HepG2 (cell line): ENCODE measurements at regions not wholly inside any gene's neighbourhood (a gene's known extent, or its start where the extent isn't known, plus 50 kb on each side); places are given as distances from the start of the nearest gene placed in this dataset.
A peak's percentile ranks its signal among the peaks of the same experiment; 100 is the strongest.

Experiments used
- ATAC-seq: fragments of 200-7000 bp; cut with Tn5 transposase; 3 replicates; pipeline ENCODE4 v1.9.1; 2020; ENCODE audit warnings: mild to moderate bottlenecking, moderate library complexity
- BruUV-seq: library from RNA; stranded (reverse); fragments of 400-500 nt; replicated peaks from 2 replicates; lab custom pipeline; 2021; lab: Mats Ljungman, UMichigan
- CTCF ChIA-PET: fragments of 300-600 bp; formaldehyde crosslinking; extraction: SDS; loops from one replicate; lab custom pipeline; 2021; ENCODE audit warnings: low total read pairs, inconsistent platforms, low intra/inter-chr PET ratio; lab: Yijun Ruan, JAX
- POLR2A ChIA-PET: fragments of 350-600 bp; sonication (Branson Sonifier 250); formaldehyde crosslinking; loops from one replicate; lab custom pipeline; 2020; ENCODE audit warnings: antibody characterized with exemption, inconsistent platforms; lab: Yijun Ruan, JAX
- DNase-seq: peaks from one replicate; pipeline ENCODE4 v3.0.0-alpha.2; 2015; ENCODE audit warnings: low spot score
- FAIRE-seq: peaks from 3 replicates; lab custom pipeline; 2011; peaks lifted over from hg19 to GRCh38; lab: Jason Lieb, UNC
- H2AFZ ChIP-seq: one replicate; pipeline ENCODE4 v1.6.1; 2011; ENCODE audit warnings: low read length, inconsistent platforms
- H3K27ac ChIP-seq: fragments of 300-600 bp; 3 replicates; pipeline ENCODE4 v1.8.0; 2011; ENCODE audit warnings: mixed run types, mild to moderate bottlenecking, mixed read lengths, low read length, inconsistent platforms; ENCODE audit not compliant: insufficient read depth; ENCODE audit errors: extremely low read length
- H3K27me3 ChIP-seq, 2 experiments: fragments of 200-600 bp in 1 of 2; 2 replicates in 1 of 2; 3 replicates in 1 of 2; pipeline versions ENCODE4 v1.6.0 to v1.8.0; 2011; ENCODE audit warnings: low read length in 2 of 2, mild to moderate bottlenecking in 2 of 2, moderate library complexity in 2 of 2, inconsistent platforms in 1 of 2; ENCODE audit not compliant: insufficient read depth in 2 of 2, control insufficient read depth in 1 of 2
- H3K36me3 ChIP-seq, 2 experiments: fragments of 200-600 bp in 1 of 2; replicated peaks in 1 of 2; 2 replicates in 1 of 2; 3 replicates in 1 of 2; pipeline versions ENCODE4 v1.5.1 to v1.8.0; 2011; ENCODE audit warnings: low read length in 2 of 2, inconsistent platforms in 1 of 2; ENCODE audit not compliant: insufficient read depth in 2 of 2, control insufficient read depth in 1 of 2
- H3K4me1 ChIP-seq: 2 replicates; pipeline ENCODE4 v1.5.1; 2012; ENCODE audit warnings: low read length, inconsistent platforms; ENCODE audit not compliant: insufficient read depth
- H3K4me2 ChIP-seq: 2 replicates; pipeline ENCODE4 v1.6.0; 2011; ENCODE audit warnings: low read depth, low read length, inconsistent platforms
- H3K4me3 ChIP-seq, 3 experiments: fragments of 200-600 bp in 1 of 3; sonication (generic), shearing (Covaris generic) in 1 of 3; replicated peaks in 1 of 3; 2 replicates each; pipeline ENCODE4 v1.5.1; 2011 to 2016; ENCODE audit warnings: low read length in 3 of 3, inconsistent platforms in 2 of 3, low read depth in 2 of 3, mild to moderate bottlenecking in 2 of 3, control low read depth in 1 of 3, mixed read lengths in 1 of 3; ENCODE audit not compliant: insufficient read depth in 1 of 3
- H3K79me2 ChIP-seq: one replicate; pipeline ENCODE4 v1.6.1; 2011; ENCODE audit warnings: low read length, inconsistent platforms; ENCODE audit not compliant: insufficient read depth
- H3K9ac ChIP-seq: 2 replicates; pipeline ENCODE4 v1.6.0; 2011; ENCODE audit warnings: mild to moderate bottlenecking, low read depth, low read length, inconsistent platforms; ENCODE audit not compliant: insufficient read depth
- H3K9me3 ChIP-seq: 2 replicates; pipeline ENCODE4 v1.5.1; 2012; ENCODE audit warnings: mild to moderate bottlenecking, low read length
- H4K20me1 ChIP-seq: 2 replicates; pipeline ENCODE4 v1.6.0; 2011; ENCODE audit warnings: inconsistent platforms, mild to moderate bottlenecking, low read length, moderate library complexity; ENCODE audit not compliant: insufficient read depth
- ATF7-NPFF ChIP-seq: sonication (generic); formaldehyde crosslinking; IDR thresholded peaks from 2 replicates; pipeline ENCODE4 v1.8.1; 2023; ENCODE audit warnings: mild to moderate bottlenecking, low read depth, missing genetic modification reagents, moderate library complexity
- GMEB1 ChIP-seq: sonication (generic); formaldehyde crosslinking; IDR thresholded peaks from 2 replicates; pipeline ENCODE4 v1.5.1; 2020; ENCODE audit warnings: missing genetic modification reagents, mild to moderate bottlenecking, borderline replicate concordance
- MTF2 ChIP-seq: sonication (generic); formaldehyde crosslinking; IDR thresholded peaks from 2 replicates; pipeline ENCODE4 v1.5.0; 2020; ENCODE audit warnings: missing genetic modification reagents, borderline replicate concordance
- SRSF9 ChIP-seq: fragments of 200-400 bp; formaldehyde crosslinking; IDR thresholded peaks from 2 replicates; pipeline ENCODE4 v1.6.1; 2018; ENCODE audit warnings: borderline replicate concordance, mild to moderate bottlenecking, low read depth, low read length; ENCODE audit not compliant: insufficient read depth, poor library complexity, severe bottlenecking
- THAP9 ChIP-seq: sonication (generic); formaldehyde crosslinking; IDR thresholded peaks from 2 replicates; pipeline ENCODE4; 2020; ENCODE audit warnings: missing genetic modification reagents, mild to moderate bottlenecking, borderline replicate concordance
- ZFP82 ChIP-seq: sonication (generic); formaldehyde crosslinking; IDR thresholded peaks from 2 replicates; pipeline ENCODE4 v1.5.1; 2020; ENCODE audit warnings: mild to moderate bottlenecking, missing genetic modification reagents, borderline replicate concordance
- ZNF20 ChIP-seq: sonication (generic); formaldehyde crosslinking; IDR thresholded peaks from 2 replicates; pipeline ENCODE4 v1.4.0; 2020; ENCODE audit warnings: mild to moderate bottlenecking, moderate library complexity, missing genetic modification reagents
- ZNF225 ChIP-seq: sonication (generic); formaldehyde crosslinking; IDR thresholded peaks from 2 replicates; pipeline ENCODE4 v1.4.0; 2020; ENCODE audit warnings: mild to moderate bottlenecking, missing genetic modification reagents
- ZNF230 ChIP-seq: sonication (generic); formaldehyde crosslinking; IDR thresholded peaks from 2 replicates; pipeline ENCODE4 v1.4.0; 2020; ENCODE audit warnings: mild to moderate bottlenecking, missing genetic modification reagents
- ZNF24 ChIP-seq: fragments of 450-650 bp; IDR thresholded peaks from 2 replicates; pipeline ENCODE4 v1.6.1; 2017; ENCODE audit warnings: antibody characterized with exemption, mild to moderate bottlenecking
- ZNF775 ChIP-seq: sonication (generic); formaldehyde crosslinking; IDR thresholded peaks from 2 replicates; pipeline ENCODE4 v1.4.0; 2020; ENCODE audit warnings: missing genetic modification reagents, mild to moderate bottlenecking, moderate library complexity, borderline replicate concordance
- WGBS: methylation state at CpG from one replicate; pipeline ENCODE4 v1.1.6; 2017; ENCODE audit warnings: low lambda C conversion rate; 5-methylcytosine and 5-hydroxymethylcytosine counted together
- in situ Hi-C: cut with HindIII; loops from 2 replicates; pipeline ENCODE4 v1.10.0; 2017; ENCODE audit warnings: low pct_unique_long_range_greater_than_20kb; ENCODE audit not compliant: extremely low pct_ligation_motif_present
- intact Hi-C: fragments of 100-400 bp; cut with micrococcal nuclease; formaldehyde crosslinking; loops from one replicate; pipeline ENCODE4 v1.10.0; 2022; ENCODE audit not compliant: unreplicated experiment

GRCh38 chr7:21327422-21328409 lies 100.2 kb upstream of the SP4 start:
- DNase-seq (no peak), FAIRE-seq (no peak), ATAC-seq (no peak)
- no peaks in the 10 kb centered on the region for H3K27me3 ChIP-seq
- H2AFZ ChIP-seq, result no peak overlapping the region
- ChIA-PET CTCF (no interaction called here), POLR2A (no interaction called here)
- in situ Hi-C loops (no loop called here), intact Hi-C loops (no loop called here)
- no peaks in the 10 kb centered on the region for H3K36me3 ChIP-seq
- peak; percentile 94 for TF ChIP-seq ZNF20
- no peak for TF ChIP-seq ZFP82
- H3K4me1 ChIP-seq, result 0 out of 2 replicates have a peak, but pooled peaks cover 5% of the 10 kb centered on the region
- H3K4me2 ChIP-seq, result no peak overlapping the region
- no peak overlapping the region for H3K9ac ChIP-seq
- H3K79me2 ChIP-seq, result no peaks in the 10 kb centered on the region
- H3K4me3 ChIP-seq, result no peak overlapping the region
- no peaks in the 10 kb centered on the region for H4K20me1 ChIP-seq
- H3K27ac ChIP-seq, result no peak overlapping the region
- H3K9me3 ChIP-seq, result peaks cover 7% of the 10 kb centered on the region; the same call in 1 of the 2 replicates
- no TSS peak for BruUV-seq
- WGBS, result 27% methylated on average over 4 of the region's 4 CpGs

GRCh38 chr7:21330462-21331178 lies 97.3 kb upstream of the SP4 start:
- H2AFZ ChIP-seq, result no peak overlapping the region
- CTCF ChIA-PET, result no interaction called here
- 44% methylated on average over 10 of the region's 31 CpGs for WGBS
- H3K9ac ChIP-seq, result no peak overlapping the region
- peaks cover 7% of the 10 kb centered on the region; the same call in 1 of the 2 replicates for H3K9me3 ChIP-seq
- in situ Hi-C loops (no loop called here), intact Hi-C loops (no loop called here)
- no TSS peak for BruUV-seq
- no peaks in the 10 kb centered on the region for H3K79me2 ChIP-seq
- FAIRE-seq, result no peak
- H3K4me1 ChIP-seq, result 0 out of 2 replicates have a peak, but pooled peaks cover 5% of the 10 kb centered on the region
- no peak overlapping the region for H3K27ac ChIP-seq
- no peak for DNase-seq
- POLR2A ChIA-PET, result no interaction called here
- H4K20me1 ChIP-seq, result no peaks in the 10 kb centered on the region
- H3K4me3 ChIP-seq, result no peak overlapping the region
- no peak overlapping the region for H3K4me2 ChIP-seq
- no peaks in the 10 kb centered on the region for H3K36me3 ChIP-seq
- H3K27me3 ChIP-seq, result no peaks in the 10 kb centered on the region
- ATAC-seq, result no peak; the same call in 2 of the 3 replicates
- TF ChIP-seq ATF7-NPFF (no peak), ZNF225 (CRISPR knock-in tag) (no peak), ZNF24 (no peak), MTF2 (CRISPR knock-in tag) (no peak), ZNF775 (no peak), SRSF9 (no peak), GMEB1 (CRISPR knock-in tag) (no peak), ZNF230 (CRISPR knock-in tag) (no peak), THAP9 (no peak)
